Vagina (tissue), 2 donors: ENCODE measurements at regions not wholly inside any gene's neighbourhood (a gene's known extent, or its start where the extent isn't known, plus 50 kb on each side); places are given as distances from the start of the nearest gene placed in this dataset.

Experiments
- POLR2A ChIP-seq, 2 donors: fragments of 450-650 bp; IDR thresholded peaks; one replicate each; pipeline ENCODE4 v1.6.1; 2017; ENCODE audit warnings: antibody characterized with exemption in 2 of 2, mild to moderate bottlenecking in 2 of 2, moderate library complexity in 2 of 2
- TF ChIP-seq, protein P1 (sequence below), 3 experiments: fragments of 450-650 bp in 2 of 3; fragments of 200-600 bp in 1 of 3; sonication (generic) in 1 of 3; IDR thresholded peaks; one replicate each; pipeline ENCODE4 v1.5.1; 2017 to 2019; ENCODE audit warnings: antibody characterized with exemption in 3 of 3, mild to moderate bottlenecking in 2 of 3, moderate library complexity in 2 of 3

DNA sequence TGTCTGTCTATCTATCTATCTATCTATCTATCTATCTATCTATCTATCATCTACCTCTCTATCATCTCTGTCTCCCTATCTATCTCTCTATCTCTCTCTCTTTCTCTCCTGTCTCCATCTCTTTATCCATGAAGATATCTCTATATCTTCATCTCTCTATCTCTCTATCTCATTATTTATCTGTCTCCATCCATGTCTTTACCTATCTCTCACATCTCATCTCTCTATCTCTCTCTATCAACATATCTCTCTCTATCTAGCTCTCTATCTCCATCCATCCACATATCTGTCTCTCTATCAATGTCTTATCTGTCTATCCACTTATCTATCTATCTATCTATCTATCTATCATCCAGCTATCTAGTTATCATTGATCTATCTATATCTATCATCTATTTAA, 292.1 kb upstream of the IRX2 start:
- TF ChIP-seq, protein P1, sequence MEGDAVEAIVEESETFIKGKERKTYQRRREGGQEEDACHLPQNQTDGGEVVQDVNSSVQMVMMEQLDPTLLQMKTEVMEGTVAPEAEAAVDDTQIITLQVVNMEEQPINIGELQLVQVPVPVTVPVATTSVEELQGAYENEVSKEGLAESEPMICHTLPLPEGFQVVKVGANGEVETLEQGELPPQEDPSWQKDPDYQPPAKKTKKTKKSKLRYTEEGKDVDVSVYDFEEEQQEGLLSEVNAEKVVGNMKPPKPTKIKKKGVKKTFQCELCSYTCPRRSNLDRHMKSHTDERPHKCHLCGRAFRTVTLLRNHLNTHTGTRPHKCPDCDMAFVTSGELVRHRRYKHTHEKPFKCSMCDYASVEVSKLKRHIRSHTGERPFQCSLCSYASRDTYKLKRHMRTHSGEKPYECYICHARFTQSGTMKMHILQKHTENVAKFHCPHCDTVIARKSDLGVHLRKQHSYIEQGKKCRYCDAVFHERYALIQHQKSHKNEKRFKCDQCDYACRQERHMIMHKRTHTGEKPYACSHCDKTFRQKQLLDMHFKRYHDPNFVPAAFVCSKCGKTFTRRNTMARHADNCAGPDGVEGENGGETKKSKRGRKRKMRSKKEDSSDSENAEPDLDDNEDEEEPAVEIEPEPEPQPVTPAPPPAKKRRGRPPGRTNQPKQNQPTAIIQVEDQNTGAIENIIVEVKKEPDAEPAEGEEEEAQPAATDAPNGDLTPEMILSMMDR (IDR thresholded peaks at IDR 0.05), result no peak
- no peak for TF ChIP-seq POLR2A (IDR thresholded peaks at IDR 0.05)
